Keratinocyte (primary cell): ENCODE measurements at regions not wholly inside any gene's neighbourhood (a gene's known extent, or its start where the extent isn't known, plus 50 kb on each side); places are given as distances from the start of the nearest gene placed in this dataset.

Experiments
- EZH2 ChIP-seq: IDR thresholded peaks from one replicate; pipeline ENCODE4 v1.6.1; 2012; ENCODE audit warnings: inconsistent platforms, mild to moderate bottlenecking, low read length, moderate library complexity
- TF ChIP-seq, protein P1 (sequence below), 3 experiments: IDR thresholded peaks in 1 of 3; conservative IDR thresholded peaks in 1 of 3; optimal IDR thresholded peaks in 1 of 3; 2 replicates in 2 of 3; 3 replicates in 1 of 3; pipeline versions ENCODE3 to v1.5.1; 2011; ENCODE audit warnings: low read length in 3 of 3, mild to moderate bottlenecking in 3 of 3, moderate library complexity in 2 of 3, control low read depth in 1 of 3, inconsistent platforms in 1 of 3; ENCODE audit not compliant: insufficient read depth in 2 of 3; ENCODE audit errors: extremely low read depth in 1 of 3

GRCh38 chr1:55824251-55824640 is 609.1 kb upstream of the USP24 start:
- TF ChIP-seq, protein P1, sequence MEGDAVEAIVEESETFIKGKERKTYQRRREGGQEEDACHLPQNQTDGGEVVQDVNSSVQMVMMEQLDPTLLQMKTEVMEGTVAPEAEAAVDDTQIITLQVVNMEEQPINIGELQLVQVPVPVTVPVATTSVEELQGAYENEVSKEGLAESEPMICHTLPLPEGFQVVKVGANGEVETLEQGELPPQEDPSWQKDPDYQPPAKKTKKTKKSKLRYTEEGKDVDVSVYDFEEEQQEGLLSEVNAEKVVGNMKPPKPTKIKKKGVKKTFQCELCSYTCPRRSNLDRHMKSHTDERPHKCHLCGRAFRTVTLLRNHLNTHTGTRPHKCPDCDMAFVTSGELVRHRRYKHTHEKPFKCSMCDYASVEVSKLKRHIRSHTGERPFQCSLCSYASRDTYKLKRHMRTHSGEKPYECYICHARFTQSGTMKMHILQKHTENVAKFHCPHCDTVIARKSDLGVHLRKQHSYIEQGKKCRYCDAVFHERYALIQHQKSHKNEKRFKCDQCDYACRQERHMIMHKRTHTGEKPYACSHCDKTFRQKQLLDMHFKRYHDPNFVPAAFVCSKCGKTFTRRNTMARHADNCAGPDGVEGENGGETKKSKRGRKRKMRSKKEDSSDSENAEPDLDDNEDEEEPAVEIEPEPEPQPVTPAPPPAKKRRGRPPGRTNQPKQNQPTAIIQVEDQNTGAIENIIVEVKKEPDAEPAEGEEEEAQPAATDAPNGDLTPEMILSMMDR (optimal IDR thresholded peaks at IDR 0.05 in 1 of 3, IDR thresholded peaks at IDR 0.05 in 1 of 3, conservative IDR thresholded peaks at IDR 0.05 in 1 of 3; ENCODE audit: extremely low read depth in 1 of 3, insufficient read depth in 2 of 3, low read length in 3 of 3), result no peak
- TF ChIP-seq EZH2, result no peak
